Psoas muscle (tissue), 7 donors: ENCODE measurements at regions not wholly inside any gene's neighbourhood (a gene's known extent, or its start where the extent isn't known, plus 50 kb on each side); places are given as distances from the start of the nearest gene placed in this dataset.

Source experiments
- ATAC-seq, 4 donors: fragments of 200-7000 bp; cut with Tn5 transposase; one replicate each; pipeline ENCODE4 v1.9.1; 2020; ENCODE audit warnings: moderate library complexity in 3 of 4, mild to moderate bottlenecking in 2 of 4
- DNase-seq, 2 donors: peaks; one replicate each; pipeline ENCODE4 v3.0.0-alpha.2; 2020
- H3K27ac ChIP-seq: fragments of 200-600 bp; one replicate; pipeline ENCODE4 v1.8.0; 2022
- H3K27me3 ChIP-seq, 3 donors: fragments of 200-600 bp in 1 of 3; one replicate each; pipeline versions ENCODE4 v1.6.1 to v1.8.0; 2013 to 2022; ENCODE audit warnings: low read length in 2 of 3, mild to moderate bottlenecking in 2 of 3, moderate library complexity in 1 of 3; ENCODE audit not compliant: insufficient read depth in 3 of 3
- H3K36me3 ChIP-seq, 2 donors: fragments of 200-600 bp in 1 of 2; one replicate each; pipeline versions ENCODE4 v1.6.1 to v1.8.0; 2013 to 2022; ENCODE audit warnings: low read depth in 1 of 2, mild to moderate bottlenecking in 1 of 2, moderate library complexity in 1 of 2; ENCODE audit not compliant: insufficient read depth in 1 of 2
- H3K4me1 ChIP-seq: fragments of 200-600 bp; one replicate; pipeline ENCODE4 v1.8.0; 2022
- H3K4me3 ChIP-seq: fragments of 200-600 bp; one replicate; pipeline ENCODE4 v1.8.0; 2022; ENCODE audit warnings: mild to moderate bottlenecking
- H3K9me3 ChIP-seq: fragments of 200-600 bp; one replicate; pipeline ENCODE4 v1.8.0; 2022
- CTCF ChIP-seq: fragments of 200-600 bp; IDR thresholded peaks from one replicate; pipeline ENCODE4 v1.8.0; 2022; ENCODE audit warnings: antibody characterized with exemption
- WGBS, 3 donors: extraction: QIAGEN DNeasy Blood & Tissue Kit; methylation state at CpG; one replicate each; pipeline versions ENCODE4 v1.1.6 to v1.1.7; 2013; 5-methylcytosine and 5-hydroxymethylcytosine counted together
- intact Hi-C, 2 donors: fragments of 100-400 bp; cut with DNase I; formaldehyde crosslinking; loops; one replicate each; pipeline versions ENCODE4 v1.11.0 to v1.14.2; 2022
- donor health status: healthy with polysubstance abuse.
- donor health status: DM: no; HTN: no; CAD: no; lungs with moderate emphysema.
- donor health status: Bipolar disorder and iron deficiency.
- donor health status: healthy.
- donor health status: DM: yes; HTN: yes; CAD: no.
- donor health status: DM: no; HTN: no; CAD: no.
- donor health status: DM: yes; HTN: yes; CAD: no.

DNA sequence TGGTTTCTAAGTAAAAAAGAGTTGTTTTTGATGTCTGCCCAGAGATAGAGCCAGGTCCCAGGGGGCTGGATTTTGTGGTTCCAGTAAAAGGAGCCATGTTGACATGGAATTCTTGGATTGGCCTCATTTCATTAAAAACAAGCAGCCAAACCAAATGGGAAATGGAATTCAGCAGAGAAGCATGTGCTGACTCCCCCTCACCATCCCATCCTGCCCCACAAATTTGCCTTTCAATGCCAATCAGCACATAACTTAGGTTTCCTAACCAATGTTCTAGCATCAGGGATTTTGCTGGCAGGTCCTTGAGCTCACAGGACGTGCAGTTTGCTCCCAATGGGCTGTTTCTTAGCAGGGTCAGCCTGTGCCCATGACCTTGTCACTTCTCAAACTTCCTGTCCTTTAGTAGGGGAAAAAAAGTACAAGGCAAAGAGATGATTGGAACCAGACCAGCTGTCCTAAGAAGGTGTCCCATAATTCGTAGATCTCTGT is 101.5 kb upstream of the GADD45A start:
- ATAC-seq: no peak
- WGBS, 3 donors: 60 to 74% (median 64%) methylated on average over 2 of the region's 2 CpGs

DNA sequence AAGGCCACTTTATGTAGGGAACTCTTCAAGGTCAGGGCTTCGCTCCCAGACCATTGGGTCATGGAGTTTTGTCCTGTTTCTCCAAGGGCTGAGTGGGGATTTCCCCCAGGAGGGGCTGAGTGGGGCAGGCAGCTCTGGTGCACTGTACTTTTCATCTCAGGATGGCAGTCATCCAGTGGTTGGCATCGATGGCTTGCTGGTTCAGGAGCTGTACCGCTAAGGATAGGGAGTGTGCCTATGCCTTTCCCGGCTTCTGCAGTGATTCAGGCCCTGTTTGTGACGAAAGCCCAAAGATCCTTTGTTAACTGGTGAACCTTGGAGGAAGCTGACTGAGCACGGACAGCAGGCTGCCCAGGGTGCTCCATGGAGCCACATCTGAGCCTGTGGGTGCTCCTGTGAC is 100.1 kb upstream of the GADD45A start:
- 46 to 69% (median 50%) methylated on average over 6 of the region's 6 CpGs for WGBS, 3 donors
- H3K27me3 ChIP-seq: no peaks in the 10 kb centered on the region
- intact Hi-C loops: no loop called here
- no peak overlapping the region for H3K27ac ChIP-seq
- H3K9me3 ChIP-seq: no peaks in the 10 kb centered on the region
- DNase-seq (no peak), ATAC-seq (peak in 2 of 4 donors; percentile 14 to 25)
- H3K4me1 ChIP-seq: peaks cover 28% of the 10 kb centered on the region
- TF ChIP-seq CTCF: no peak
- H3K4me3 ChIP-seq: no peak overlapping the region
- no peaks in the 10 kb centered on the region for H3K36me3 ChIP-seq

More for the DNA sequence above, 101.5 kb upstream of the GADD45A start:
- DNase-seq: no peak
- Histone ChIP-seq H3K27me3 (no peaks in the 10 kb centered on the region), H3K4me1 (peaks cover 32% of the 10 kb centered on the region), H3K36me3 (no peaks in the 10 kb centered on the region), H3K9me3 (no peaks in the 10 kb centered on the region), H3K4me3 (no peak overlapping the region), H3K27ac (peak overlapping the region; percentile 17)
- no peak for TF ChIP-seq CTCF
- intact Hi-C loops: no loop called here

DNA sequence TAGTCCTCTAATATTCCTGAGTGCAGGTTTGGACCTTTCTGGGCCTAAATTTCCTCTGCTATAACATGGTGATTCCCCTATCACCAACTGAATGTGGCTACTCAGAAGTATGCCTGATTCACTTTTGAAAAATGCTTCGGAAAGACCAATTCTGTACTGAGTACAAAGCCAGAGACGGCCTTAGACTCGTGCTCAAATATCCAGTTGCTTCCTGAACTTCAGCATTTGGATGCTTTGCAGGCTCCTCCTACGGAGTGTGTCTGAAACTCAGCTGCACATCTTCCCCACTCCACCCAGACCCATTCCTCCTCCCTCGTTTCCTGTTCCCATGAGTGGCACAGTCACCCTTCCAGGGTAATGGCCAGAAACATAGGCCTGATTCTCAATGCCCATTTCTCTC is 98.4 kb upstream of the GADD45A start:
- ATAC-seq (peak in 1 of 4 donors; percentile 17), DNase-seq (no peak)
- Histone ChIP-seq H3K9me3 (no peaks in the 10 kb centered on the region), H3K4me3 (no peak overlapping the region), H3K36me3 (no peaks in the 10 kb centered on the region), H3K27ac (no peak overlapping the region), H3K4me1 (peaks cover 24% of the 10 kb centered on the region), H3K27me3 (no peaks in the 10 kb centered on the region)
- TF ChIP-seq CTCF: no peak
- intact Hi-C loops: no loop called here
- 46 to 63% (median 51%) methylated on average over 5 of the region's 5 CpGs for WGBS, 3 donors

DNA sequence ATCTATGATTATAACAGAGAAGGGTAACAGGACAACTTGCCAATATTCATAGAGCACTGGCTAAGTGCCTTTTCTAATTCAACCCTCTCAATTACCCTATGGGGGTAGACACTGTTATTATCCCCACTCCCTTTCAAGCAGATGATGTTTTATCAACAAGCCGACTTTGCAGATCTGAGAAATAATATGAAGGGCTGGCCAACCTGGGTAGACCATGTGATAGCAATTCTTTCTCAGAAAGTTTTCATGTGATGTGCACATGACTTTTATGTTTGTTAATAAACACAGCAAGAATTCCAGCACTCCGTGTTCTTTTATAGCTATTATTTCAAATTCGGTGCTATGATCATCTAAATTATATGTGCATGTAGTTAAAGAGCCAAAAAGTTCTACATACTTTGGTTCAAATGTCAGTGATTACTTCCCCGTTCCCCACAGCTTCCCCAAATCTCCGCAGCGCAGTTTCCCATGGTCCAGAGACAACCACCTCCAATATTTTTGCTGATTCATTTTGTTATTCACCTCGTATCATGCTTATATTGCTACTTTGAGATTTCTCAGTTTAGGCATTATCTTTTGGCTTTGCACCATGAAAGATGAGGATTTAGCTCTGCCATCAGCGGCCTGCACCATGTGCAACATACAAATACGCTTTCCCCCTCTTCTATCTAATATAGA is 96.7 kb upstream of the GADD45A start:
- 60 to 73% (median 68%) methylated on average over 9 of the region's 9 CpGs for WGBS, 3 donors
- no peaks in the 10 kb centered on the region for H3K36me3 ChIP-seq
- intact Hi-C loops: no loop called here

More for the DNA sequence above, 96.7 kb upstream of the GADD45A start:
- ATAC-seq (peak in 1 of 4 donors; percentile 30), DNase-seq (no peak)
- H3K4me1 ChIP-seq: peaks cover 24% of the 10 kb centered on the region
- no peaks in the 10 kb centered on the region for H3K9me3 ChIP-seq
- H3K27ac ChIP-seq: peak overlapping the region; percentile 13
- H3K4me3 ChIP-seq: no peak overlapping the region
- H3K27me3 ChIP-seq: no peaks in the 10 kb centered on the region
- TF ChIP-seq CTCF: no peak
